GM21576 (cell line): ENCODE measurements at regions not wholly inside any gene's neighbourhood (a gene's known extent, or its start where the extent isn't known, plus 50 kb on each side); places are given as distances from the start of the nearest gene placed in this dataset.
"Not testable (repeated sequence)": the region's sequence is repeated elsewhere in the genome, so short reads cannot be mapped to it uniquely, and the experiment has no call there.

Source experiments
- ATAC-seq: cut with Tn5 transposase; IDR thresholded peaks from one replicate; pipeline ENCODE4 v1.9.1; 2021; ENCODE audit warnings: mild to moderate bottlenecking, moderate library complexity; ENCODE audit not compliant: unreplicated experiment

- ATAC-seq, result no peak
Measured at GRCh38 chr10:80741278-80741677, 203.6 kb downstream of the SH2D4B start.

- ATAC-seq, result no peak
Measured at GRCh38 chr10:80750268-80750667, 212.6 kb downstream of the SH2D4B start.

GRCh38 chr10:80751940-80752339 is 214.2 kb downstream of the SH2D4B start:
- ATAC-seq, result no peak

- no peak for ATAC-seq
Measured at GRCh38 chr10:80753612-80754011, 215.9 kb downstream of the SH2D4B start.

GRCh38 chr10:80755893-80756292 is 218.2 kb downstream of the SH2D4B start:
- ATAC-seq, result no peak

GRCh38 chr10:80759693-80760092 is 222.0 kb downstream of the SH2D4B start:
- ATAC-seq, result no peak

- ATAC-seq, result peak; percentile 62
Measured at GRCh38 chr10:80760914-80761371, 223.2 kb downstream of the SH2D4B start.

- no peak for ATAC-seq
Measured at GRCh38 chr10:80767963-80768362, 230.3 kb downstream of the SH2D4B start.

- ATAC-seq, result no peak
Measured at GRCh38 chr10:80769700-80770160, 232.0 kb downstream of the SH2D4B start.

- ATAC-seq, result no peak
Measured at GRCh38 chr10:80770239-80770638, 232.5 kb downstream of the SH2D4B start.

GRCh38 chr10:80771285-80771684 is 233.6 kb downstream of the SH2D4B start:
- ATAC-seq, result no peak

GRCh38 chr10:80771902-80772555 is 234.3 kb downstream of the SH2D4B start:
- ATAC-seq, result no peak

- no peak for ATAC-seq
Measured at GRCh38 chr10:80772596-80772995, 234.9 kb downstream of the SH2D4B start.

GRCh38 chr10:80784695-80785094 is 247.0 kb downstream of the SH2D4B start:
- no peak for ATAC-seq

GRCh38 chr10:80786322-80786721 is 248.6 kb downstream of the SH2D4B start:
- no peak for ATAC-seq

- ATAC-seq, result no peak
Measured at GRCh38 chr10:80787952-80788351, 250.2 kb downstream of the SH2D4B start.

- ATAC-seq, result no peak
Measured at GRCh38 chr10:80794994-80795393, 257.3 kb downstream of the SH2D4B start.

GRCh38 chr10:80805343-80806020 is 267.8 kb downstream of the SH2D4B start:
- no peak for ATAC-seq

GRCh38 chr10:80814147-80814652 is 276.5 kb downstream of the SH2D4B start:
- no peak for ATAC-seq

GRCh38 chr10:80829151-80829550 is 291.4 kb downstream of the SH2D4B start:
- no peak for ATAC-seq

- no peak for ATAC-seq
Measured at GRCh38 chr10:80829562-80829961, 291.9 kb downstream of the SH2D4B start.

- ATAC-seq, result not testable (repeated sequence)
Measured at GRCh38 chr10:80832693-80833092, 295.0 kb downstream of the SH2D4B start.
